Left hindlimb (tissue), 1 donor: ENCODE measurements at regions not wholly inside any gene's neighbourhood (a gene's known extent, or its start where the extent isn't known, plus 50 kb on each side); places are given as distances from the start of the nearest gene placed in this dataset.
A peak's percentile ranks its signal among the peaks of the same experiment; 100 is the strongest.

ENCODE experiments used
- DNase-seq: peaks from one replicate; pipeline ENCODE4 v3.0.0-alpha.2; 2018

DNA sequence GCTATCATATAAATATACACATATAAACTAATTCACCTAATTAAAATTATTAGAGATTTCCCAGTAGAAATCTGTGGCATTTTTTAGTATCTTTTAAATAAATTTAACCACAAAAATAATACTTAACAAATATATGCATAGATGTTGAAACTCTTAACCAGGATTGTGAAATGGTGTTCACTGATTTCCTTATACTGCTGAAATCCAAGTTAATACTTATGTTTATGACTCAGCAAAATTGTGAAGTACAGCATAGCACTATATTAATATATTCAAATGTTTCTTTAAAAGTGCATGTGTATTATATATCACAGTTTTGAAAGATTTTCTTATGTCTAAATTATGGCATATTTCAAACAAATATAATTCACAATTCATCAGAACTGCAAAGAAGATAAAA, 328.2 kb upstream of the MANEA start:
- no peak for DNase-seq

- DNase-seq = no peak
Measured at GRCh38 chr6:95249661-95250060, 327.7 kb upstream of the MANEA start.

DNA sequence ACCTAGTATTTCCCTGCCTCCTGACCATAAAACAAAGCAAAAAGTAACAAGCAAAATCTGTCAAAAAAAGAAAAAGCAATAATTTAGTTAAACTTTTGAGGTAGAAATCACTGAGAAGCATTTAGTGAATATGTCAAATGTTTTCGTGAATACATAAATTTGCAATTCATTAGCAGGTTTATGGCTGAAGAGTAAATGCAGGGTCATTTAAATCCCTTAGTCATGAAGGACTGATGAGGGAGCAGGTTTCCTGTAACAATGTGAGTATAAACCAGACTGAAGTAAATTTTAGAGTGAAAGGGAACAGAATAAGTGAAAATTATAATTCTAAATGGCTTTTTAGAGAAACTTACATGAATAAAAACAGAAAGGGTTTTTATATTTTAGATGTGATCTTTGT, 313.5 kb upstream of the MANEA start:
- DNase-seq = no peak

DNA sequence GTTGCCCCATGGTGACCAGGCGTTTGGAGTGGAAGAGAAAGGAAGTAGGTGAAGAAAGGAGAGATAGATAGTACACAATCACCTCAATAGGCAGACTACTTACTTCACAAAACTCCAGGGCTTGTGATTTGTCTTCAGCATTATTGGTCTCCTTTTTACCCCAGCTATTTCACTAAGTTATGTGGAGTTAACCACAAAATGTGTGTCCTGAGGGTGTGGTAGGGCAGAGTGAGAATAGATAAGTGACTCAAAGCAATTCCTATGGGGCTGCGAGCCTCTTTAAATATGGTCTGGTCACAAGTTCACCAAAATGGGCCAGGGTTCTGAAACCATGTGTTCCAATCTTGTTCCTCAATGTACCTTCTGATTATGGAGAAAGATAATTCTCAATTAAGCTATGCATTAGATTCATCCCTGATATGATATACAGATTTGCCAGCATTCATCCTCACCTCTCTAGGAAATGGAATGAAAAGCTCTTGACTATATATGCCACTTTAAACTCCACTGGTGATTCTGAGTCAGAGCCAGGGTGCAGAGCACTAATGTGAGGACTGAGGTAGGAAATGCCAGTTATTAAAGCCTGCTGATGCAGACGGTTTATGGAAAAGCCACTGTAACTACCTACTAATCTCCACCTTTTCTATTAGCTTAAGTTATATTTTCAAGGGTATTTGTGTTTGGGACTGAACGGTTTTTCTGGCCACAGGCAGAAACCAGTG, 310.6 kb upstream of the MANEA start:
- no peak for DNase-seq

- DNase-seq = no peak
Measured at GRCh38 chr6:95274686-95275235, 302.6 kb upstream of the MANEA start.

GRCh38 chr6:95279616-95280015, 297.7 kb upstream of the MANEA start:
- DNase-seq = peak; percentile 38

GRCh38 chr6:95280686-95281273, 296.6 kb upstream of the MANEA start:
- DNase-seq = no peak

GRCh38 chr6:95285881-95286280, 291.5 kb upstream of the MANEA start:
- DNase-seq = no peak

GRCh38 chr6:95286874-95287273, 290.5 kb upstream of the MANEA start:
- no peak for DNase-seq

GRCh38 chr6:95288251-95288650, 289.1 kb upstream of the MANEA start:
- DNase-seq = no peak

- DNase-seq = no peak
Measured at GRCh38 chr6:95292011-95292410, 285.3 kb upstream of the MANEA start.

DNA sequence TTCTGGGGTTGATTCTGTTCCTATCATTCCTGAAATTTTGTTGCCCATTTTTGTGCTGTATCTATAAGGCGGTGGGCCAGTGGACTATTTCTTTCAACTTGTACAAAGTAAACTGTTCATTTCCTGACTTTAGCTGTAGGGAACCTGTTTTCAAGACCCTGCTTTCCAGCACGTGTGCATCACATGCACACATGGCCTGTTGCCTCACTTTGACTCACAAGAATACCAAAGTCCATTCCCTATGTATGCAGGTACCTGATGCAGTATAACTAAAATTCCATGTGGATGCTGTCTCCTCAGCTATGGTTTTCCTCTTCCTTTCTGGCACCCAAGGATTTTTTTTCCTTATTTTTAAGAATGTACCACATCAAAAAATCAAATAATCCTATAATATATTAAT, 284.1 kb upstream of the MANEA start:
- no peak for DNase-seq

DNA sequence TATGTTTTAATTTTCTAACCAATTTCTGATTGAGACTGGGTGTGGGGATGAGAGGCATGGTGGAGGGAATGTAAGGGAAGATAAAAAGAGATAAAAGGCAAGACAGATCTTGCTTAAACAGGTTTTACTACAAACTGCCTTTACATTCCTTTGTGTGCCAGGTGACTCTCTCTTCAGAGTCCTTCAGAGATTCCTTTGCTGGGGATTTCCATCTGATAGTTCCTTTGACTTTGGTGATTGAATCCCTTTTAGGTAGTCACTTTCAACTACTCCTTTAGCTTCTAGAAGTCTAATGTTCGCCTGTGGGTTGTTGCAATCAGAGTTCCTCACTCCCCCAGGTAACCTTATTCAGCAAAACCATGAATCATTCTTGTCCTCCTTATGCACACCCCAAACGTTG, 283.3 kb upstream of the MANEA start:
- DNase-seq = no peak

DNA sequence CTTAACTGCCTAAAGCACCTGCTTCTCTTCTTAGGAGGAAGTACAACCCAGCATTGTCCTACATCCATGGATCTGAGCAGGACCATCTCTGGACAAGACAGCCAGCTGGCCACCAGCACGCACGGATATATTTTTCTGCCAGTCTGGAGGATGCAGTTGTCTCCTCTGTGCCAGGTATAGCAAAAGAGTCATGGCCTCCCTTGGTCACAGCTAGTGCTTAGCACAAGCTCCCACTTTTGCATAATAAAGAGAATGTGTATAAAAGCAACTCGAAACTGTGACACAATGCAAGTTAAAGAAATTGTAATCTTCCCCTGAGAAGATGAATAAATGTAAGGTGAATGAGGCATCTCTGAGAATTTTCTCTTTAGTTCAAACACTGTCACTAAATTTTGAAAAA, 267.8 kb upstream of the MANEA start:
- no peak for DNase-seq

DNA sequence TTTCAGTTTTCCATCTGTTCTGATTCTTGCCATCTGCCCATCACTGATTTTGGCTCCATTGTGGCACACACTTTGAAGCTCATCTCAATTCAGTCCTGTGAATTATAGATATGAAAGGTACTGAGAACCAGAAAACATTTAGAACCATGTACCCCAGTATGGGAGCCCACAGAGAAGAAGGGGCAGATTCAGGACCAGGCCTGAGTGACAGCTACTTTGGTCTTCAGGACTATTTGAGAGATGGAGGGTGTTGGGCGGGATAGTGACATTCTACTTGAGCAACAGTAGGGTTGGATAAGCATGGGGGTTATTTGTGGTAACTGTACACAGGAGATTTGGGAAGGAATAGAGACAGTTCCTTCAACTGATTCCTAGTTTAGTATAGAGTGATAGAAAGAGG, 259.2 kb upstream of the MANEA start:
- DNase-seq = no peak

- no peak for DNase-seq
Measured at GRCh38 chr6:95321126-95321525, 256.2 kb upstream of the MANEA start.

- DNase-seq = no peak
Measured at GRCh38 chr6:95325916-95326315, 251.4 kb upstream of the MANEA start.

GRCh38 chr6:95328231-95328630, 249.1 kb upstream of the MANEA start:
- no peak for DNase-seq

DNA sequence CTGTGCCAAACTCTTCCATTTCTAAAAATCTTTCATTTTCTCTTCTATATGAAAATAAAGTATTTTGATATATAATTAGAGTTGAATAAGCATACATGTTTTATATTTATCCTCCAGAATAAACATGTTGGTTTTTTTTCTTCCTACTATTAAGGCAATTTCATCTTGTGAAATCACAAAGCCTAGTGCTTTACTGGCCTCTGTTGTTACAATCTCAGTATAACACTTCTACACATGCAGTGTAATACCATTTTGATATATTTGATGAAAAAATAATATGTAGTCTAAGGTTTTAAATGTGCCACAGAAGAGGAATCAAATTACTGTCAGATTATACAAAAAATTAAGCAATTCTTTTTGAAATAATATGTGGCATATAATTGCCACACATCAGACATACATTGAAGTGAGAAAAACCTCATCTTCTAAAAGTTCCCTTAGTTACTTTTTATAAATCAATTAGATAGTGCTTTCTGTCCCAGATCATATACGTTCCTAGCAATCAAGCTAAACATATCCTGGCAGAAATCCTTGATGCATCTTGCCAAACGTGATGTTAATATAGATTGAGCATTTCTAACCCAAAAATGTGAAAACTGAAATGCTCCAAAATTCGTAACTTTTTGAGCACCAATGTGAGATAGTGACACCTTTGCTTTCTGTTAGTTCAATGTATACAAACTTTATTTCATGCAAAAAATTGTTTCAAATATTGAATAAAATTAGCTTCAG, 225.1 kb upstream of the MANEA start:
- DNase-seq = no peak

GRCh38 chr6:95354551-95354950, 222.8 kb upstream of the MANEA start:
- DNase-seq = no peak

DNA sequence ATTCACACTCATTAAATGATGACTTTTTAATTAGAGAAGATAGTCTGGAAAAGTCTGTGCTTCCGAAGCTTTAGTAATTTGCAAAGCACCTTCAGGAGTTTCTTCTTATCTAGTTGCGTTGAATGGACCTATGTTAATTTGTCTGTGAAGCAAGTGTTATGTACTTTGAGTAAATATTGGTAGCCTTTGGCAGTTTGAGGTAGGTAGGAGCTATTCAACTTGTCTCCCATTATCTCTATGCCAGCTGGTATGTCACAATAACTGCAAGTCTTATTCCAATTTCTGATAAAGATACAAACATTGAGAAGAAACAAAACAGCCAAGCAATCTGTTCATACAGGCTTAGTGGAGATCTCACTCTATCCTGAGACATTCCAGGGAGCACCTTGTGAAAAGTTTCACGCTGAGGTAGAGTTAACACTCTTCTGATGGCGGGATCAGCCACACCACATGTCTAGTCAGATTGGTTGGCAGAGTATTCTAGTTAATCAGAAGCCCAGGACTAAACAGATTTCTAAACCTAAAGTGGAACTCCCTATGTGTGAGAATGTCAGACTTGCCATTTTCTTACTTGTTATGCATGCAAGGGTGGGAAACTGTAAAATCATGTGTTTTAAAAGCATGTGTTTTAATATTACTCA, 219.8 kb upstream of the MANEA start:
- no peak for DNase-seq

DNA sequence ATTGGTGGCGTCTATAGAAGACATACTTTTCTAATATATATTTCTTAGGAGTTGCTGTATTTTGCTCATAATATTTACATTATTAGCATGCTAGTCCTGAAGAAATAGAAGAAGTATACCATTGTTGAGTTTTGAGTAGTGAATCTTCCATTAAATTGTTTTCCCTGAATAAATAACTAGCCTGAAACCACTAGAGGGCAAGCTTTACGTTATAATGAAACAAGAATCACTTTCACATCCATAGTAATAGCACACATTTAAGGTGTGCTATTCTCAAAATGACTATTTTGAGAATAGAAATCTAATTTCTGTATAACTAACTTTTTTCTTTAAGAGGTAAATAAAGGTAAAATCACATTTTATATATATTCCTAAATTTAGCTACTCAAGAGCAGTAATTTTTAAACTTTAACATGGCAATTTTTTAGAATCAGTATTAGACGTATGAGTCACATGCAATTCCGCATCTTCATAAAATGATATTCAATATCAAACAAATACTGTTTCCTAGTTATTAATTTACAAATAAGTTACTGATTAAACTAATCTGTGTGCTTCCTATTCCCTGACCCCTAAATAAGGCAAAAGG, 213.2 kb upstream of the MANEA start:
- DNase-seq = no peak

- no peak for DNase-seq
Measured at GRCh38 chr6:95365454-95365853, 211.9 kb upstream of the MANEA start.
